ENCODE measurements at regions not wholly inside any gene's neighbourhood (a gene's known extent, or its start where the extent isn't known, plus 50 kb on each side); places are given as distances from the start of the nearest gene placed in this dataset.

DNA sequence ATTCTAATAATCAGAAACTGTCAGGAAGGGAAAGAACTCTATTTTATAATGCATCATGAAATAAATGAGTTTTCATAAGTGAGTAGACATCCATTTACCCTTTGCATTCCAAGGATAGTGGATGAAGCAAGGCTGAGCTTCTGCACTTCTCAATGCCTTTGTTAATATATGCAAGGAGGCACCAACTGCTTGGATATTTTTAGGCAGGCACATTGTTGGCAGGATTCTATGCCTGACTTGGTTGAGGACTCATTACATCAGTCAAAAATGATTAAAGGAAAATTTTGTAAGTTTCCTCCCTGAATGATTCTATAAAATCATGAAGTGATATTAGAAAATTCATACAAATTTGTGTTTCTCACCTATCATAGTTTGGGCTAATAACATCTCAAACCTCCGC lies 612.2 kb upstream of the POM121L12 start:
- Histone ChIP-seq H3K9me3 (ENCODE audit: control insufficient read depth in 1 of 2, insufficient read depth in 1 of 2, low read length in 2 of 2) (peaks cover 0 to 10% of the 10 kb centered on the region in 2 experiments), H3K4me1 (ENCODE audit: insufficient read depth, low read length) (no peaks in the 10 kb centered on the region), H3K36me3 (ENCODE audit: insufficient read depth, low read length) (no peaks in the 10 kb centered on the region), H3K27ac (ENCODE audit: low read depth in 1 of 2, low read length in 2 of 2) (no peak overlapping the region), H3K27me3 (ENCODE audit: control insufficient read depth in 1 of 2, insufficient read depth in 2 of 2, low read length in 2 of 2) (no peaks in the 10 kb centered on the region), H3K4me3 (ENCODE audit: low read length) (no peak overlapping the region)
- Mint-ChIP-seq H3K36me3 (ENCODE audit: low read depth) (no peaks in the 10 kb centered on the region), H3K27me3 (no peaks in the 10 kb centered on the region), H3K4me3 (no peak overlapping the region), H3K9me3 (no peaks in the 10 kb centered on the region), H3K4me1 (ENCODE audit: low read depth) (no peaks in the 10 kb centered on the region), H3K27ac (no peak overlapping the region)
- ChIA-PET CTCF (no interaction called here), POLR2A (no interaction called here)
- ATAC-seq (ENCODE audit: poor library complexity) (no peak), DNase-seq (no peak)
- intact Hi-C loops (cut with DNase I, micrococcal nuclease), result no loop called here
- TF ChIP-seq, protein P1, sequence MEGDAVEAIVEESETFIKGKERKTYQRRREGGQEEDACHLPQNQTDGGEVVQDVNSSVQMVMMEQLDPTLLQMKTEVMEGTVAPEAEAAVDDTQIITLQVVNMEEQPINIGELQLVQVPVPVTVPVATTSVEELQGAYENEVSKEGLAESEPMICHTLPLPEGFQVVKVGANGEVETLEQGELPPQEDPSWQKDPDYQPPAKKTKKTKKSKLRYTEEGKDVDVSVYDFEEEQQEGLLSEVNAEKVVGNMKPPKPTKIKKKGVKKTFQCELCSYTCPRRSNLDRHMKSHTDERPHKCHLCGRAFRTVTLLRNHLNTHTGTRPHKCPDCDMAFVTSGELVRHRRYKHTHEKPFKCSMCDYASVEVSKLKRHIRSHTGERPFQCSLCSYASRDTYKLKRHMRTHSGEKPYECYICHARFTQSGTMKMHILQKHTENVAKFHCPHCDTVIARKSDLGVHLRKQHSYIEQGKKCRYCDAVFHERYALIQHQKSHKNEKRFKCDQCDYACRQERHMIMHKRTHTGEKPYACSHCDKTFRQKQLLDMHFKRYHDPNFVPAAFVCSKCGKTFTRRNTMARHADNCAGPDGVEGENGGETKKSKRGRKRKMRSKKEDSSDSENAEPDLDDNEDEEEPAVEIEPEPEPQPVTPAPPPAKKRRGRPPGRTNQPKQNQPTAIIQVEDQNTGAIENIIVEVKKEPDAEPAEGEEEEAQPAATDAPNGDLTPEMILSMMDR (IDR thresholded peaks at IDR 0.05), result no peak

DNA sequence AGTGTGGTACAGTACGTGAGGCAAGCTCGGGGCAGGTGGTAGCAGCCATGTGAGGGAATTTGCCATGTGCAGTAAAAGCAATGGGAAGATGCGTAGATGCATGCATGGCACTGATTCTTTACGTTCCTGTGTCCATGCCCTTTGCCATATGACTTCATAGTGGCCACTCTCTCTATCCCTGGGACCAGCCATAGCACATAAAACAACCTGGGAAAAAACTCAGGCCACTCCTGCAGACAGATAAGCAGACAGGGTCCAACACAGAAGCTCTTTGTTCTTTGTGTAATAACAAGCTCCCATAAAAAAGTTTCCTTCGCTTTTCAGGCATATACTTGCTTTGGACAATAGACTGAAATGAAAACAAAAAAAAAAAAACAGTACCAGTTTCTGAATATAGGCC lies 622.4 kb upstream of the POM121L12 start:
- Mint-ChIP-seq H3K27ac (no peak overlapping the region), H3K36me3 (ENCODE audit: low read depth) (no peaks in the 10 kb centered on the region), H3K27me3 (no peaks in the 10 kb centered on the region), H3K4me3 (no peak overlapping the region), H3K9me3 (peaks cover 4% of the 10 kb centered on the region), H3K4me1 (ENCODE audit: low read depth) (no peaks in the 10 kb centered on the region)
- intact Hi-C loops (cut with DNase I, micrococcal nuclease), result no loop called here
- Histone ChIP-seq H3K27me3 (ENCODE audit: control insufficient read depth in 1 of 2, insufficient read depth in 2 of 2, low read length in 2 of 2) (no peaks in the 10 kb centered on the region), H3K27ac (ENCODE audit: low read depth in 1 of 2, low read length in 2 of 2) (no peak overlapping the region), H3K36me3 (ENCODE audit: insufficient read depth, low read length) (no peaks in the 10 kb centered on the region), H3K4me3 (ENCODE audit: low read length) (no peak overlapping the region), H3K9me3 (ENCODE audit: control insufficient read depth in 1 of 2, insufficient read depth in 1 of 2, low read length in 2 of 2) (peaks cover 3 to 5% of the 10 kb centered on the region in 2 experiments), H3K4me1 (ENCODE audit: insufficient read depth, low read length) (no peaks in the 10 kb centered on the region)
- TF ChIP-seq, protein P1 (IDR thresholded peaks at IDR 0.05), result no peak
- POLR2A ChIA-PET, result no interaction called here
- ATAC-seq (ENCODE audit: poor library complexity) (no peak), DNase-seq (no peak)
- CTCF ChIA-PET, result no interaction called here

DNA sequence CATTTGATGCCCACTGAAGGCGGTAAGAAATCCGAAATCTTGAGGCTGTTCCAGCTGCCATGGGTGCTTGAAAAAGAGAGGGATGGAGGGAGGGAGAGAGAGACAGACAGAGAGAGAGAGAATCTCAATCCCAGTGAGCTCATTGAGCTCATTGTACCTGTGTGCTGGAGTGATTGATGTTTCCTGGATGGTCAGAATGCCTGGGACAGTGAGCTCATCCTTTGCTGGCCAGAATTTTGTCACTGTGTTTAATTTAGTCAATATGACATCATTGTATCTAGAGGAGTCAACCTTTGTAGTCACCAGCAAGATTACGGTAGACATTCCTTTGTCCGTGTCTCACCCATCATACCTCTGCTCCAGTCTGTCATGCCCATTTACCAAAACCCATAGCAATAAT lies 625.4 kb upstream of the POM121L12 start:
- no peaks in the 10 kb centered on the region for H3K4me1 Mint-ChIP-seq (ENCODE audit: low read depth)
- H3K27ac Mint-ChIP-seq, result no peak overlapping the region
- Histone ChIP-seq H3K36me3 (ENCODE audit: insufficient read depth, low read length) (no peaks in the 10 kb centered on the region), H3K4me3 (ENCODE audit: low read length) (no peak overlapping the region), H3K27me3 (ENCODE audit: control insufficient read depth in 1 of 2, insufficient read depth in 2 of 2, low read length in 2 of 2) (no peaks in the 10 kb centered on the region), H3K9me3 (ENCODE audit: control insufficient read depth in 1 of 2, insufficient read depth in 1 of 2, low read length in 2 of 2) (peaks cover 4 to 7% of the 10 kb centered on the region in 2 experiments), H3K27ac (ENCODE audit: low read depth in 1 of 2, low read length in 2 of 2) (no peak overlapping the region), H3K4me1 (ENCODE audit: insufficient read depth, low read length) (no peaks in the 10 kb centered on the region)
- ATAC-seq (ENCODE audit: poor library complexity), result no peak
- intact Hi-C loops (cut with DNase I, micrococcal nuclease), result no loop called here
- H3K4me3 Mint-ChIP-seq, result no peak overlapping the region
- peaks cover 4% of the 10 kb centered on the region for H3K9me3 Mint-ChIP-seq
- POLR2A ChIA-PET, result no interaction called here
- no peaks in the 10 kb centered on the region for H3K27me3 Mint-ChIP-seq
- H3K36me3 Mint-ChIP-seq (ENCODE audit: low read depth), result no peaks in the 10 kb centered on the region
- CTCF ChIA-PET, result no interaction called here
- no peak for DNase-seq
- TF ChIP-seq, protein P1 (IDR thresholded peaks at IDR 0.05), result no peak

All from CD4-positive, alpha-beta T cell (primary cell).